Ovary (tissue), 7 donors: ENCODE measurements at regions not wholly inside any gene's neighbourhood (a gene's known extent, or its start where the extent isn't known, plus 50 kb on each side); places are given as distances from the start of the nearest gene placed in this dataset.

ENCODE experiments used
- DNase-seq, 5 donors: peaks; one replicate each; pipeline ENCODE4 v3.0.0-alpha.2; 2019 to 2020
- H3K27ac ChIP-seq, 2 donors: fragments of 200-600 bp; one replicate each; pipeline versions ENCODE4 v1.5.1 to v1.8.0; 2019 to 2022
- H3K27me3 ChIP-seq: fragments of 200-600 bp; one replicate; pipeline ENCODE4 v1.8.0; 2022
- H3K36me3 ChIP-seq: fragments of 200-600 bp; sonication (generic); one replicate; pipeline ENCODE4 v1.5.1; 2019
- H3K4me1 ChIP-seq: one replicate; pipeline ENCODE4 v1.8.1; 2013; ENCODE audit warnings: mild to moderate bottlenecking, moderate library complexity; ENCODE audit not compliant: insufficient read depth
- H3K4me3 ChIP-seq: fragments of 200-600 bp; sonication (generic); one replicate; pipeline ENCODE4 v1.5.1; 2017
- H3K9me3 ChIP-seq, 2 donors: fragments of 200-600 bp in 1 of 2; sonication (generic) in 1 of 2; one replicate each; pipeline versions ENCODE4 v1.5.1 to v1.8.1; 2013 to 2019; ENCODE audit warnings: mild to moderate bottlenecking in 1 of 2, moderate library complexity in 1 of 2
- EP300 ChIP-seq: sonication (generic); formaldehyde crosslinking; IDR thresholded peaks from one replicate; pipeline ENCODE4 v1.6.1; 2017; ENCODE audit warnings: antibody characterized with exemption
- POLR2A ChIP-seq: fragments of 450-650 bp; IDR thresholded peaks from one replicate; pipeline ENCODE4 v1.6.1; 2017; ENCODE audit warnings: antibody characterized with exemption, mild to moderate bottlenecking, moderate library complexity
- WGBS, 3 donors: extraction: QIAGEN DNeasy Blood & Tissue Kit in 1 of 3; methylation state at CpG; one replicate each; pipeline versions ENCODE4 v1.1.5 to v1.1.7; 2013 to 2017; 5-methylcytosine and 5-hydroxymethylcytosine counted together
- intact Hi-C, 4 donors: fragments of 100-400 bp; cut with DNase I; formaldehyde crosslinking; loops; one replicate each; pipeline versions ENCODE4 v1.11.0 to v1.15.1; 2022 to 2023
- TF ChIP-seq, protein P1 (sequence below), 3 donors: fragments of 450-650 bp in 2 of 3; fragments of 200-600 bp in 1 of 3; IDR thresholded peaks; one replicate each; pipeline versions ENCODE4 v1.5.1 to v1.8.0; 2016 to 2022; ENCODE audit warnings: antibody characterized with exemption in 3 of 3, mild to moderate bottlenecking in 1 of 3
- donor health status: DM: no; HTN: no; CAD: no; lungs with moderate emphysema.
- donor health status: DM: no; HTN: no; CAD: no.
- donor health status: Bipolar disorder and iron deficiency.
- donor health status: DM: no; HTN: no; CAD: no.
- donor health status: DM: yes; HTN: yes; CAD: no.

DNA sequence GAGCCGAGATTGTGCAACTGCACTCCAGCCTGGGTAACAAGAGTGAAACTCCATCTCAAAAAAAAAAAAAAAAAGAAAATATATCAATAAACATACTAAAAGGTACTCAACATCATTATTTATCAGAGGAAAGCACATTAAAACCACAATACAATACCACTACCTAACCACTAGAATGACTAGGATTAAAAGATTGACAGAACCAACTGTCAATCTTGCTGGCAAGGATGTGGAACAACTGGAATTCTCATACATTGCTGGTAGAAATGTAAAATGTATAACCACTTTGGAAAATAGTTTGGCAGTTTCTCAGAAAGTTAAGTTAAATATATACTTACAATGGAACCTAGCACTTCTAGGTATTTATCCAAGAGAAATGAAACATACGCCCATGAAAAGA lies 88.6 kb downstream of the B3GNT2 start:
- WGBS, 3 donors: 94 to 99% (median 94%) methylated on average over 2 of the region's 2 CpGs
- H3K4me1 ChIP-seq: no peaks in the 10 kb centered on the region
- H3K4me3 ChIP-seq: no peak overlapping the region
- no peak overlapping the region for H3K27ac ChIP-seq
- no peaks in the 10 kb centered on the region for H3K9me3 ChIP-seq
- intact Hi-C loops: no loop called here
- TF ChIP-seq, protein P1, sequence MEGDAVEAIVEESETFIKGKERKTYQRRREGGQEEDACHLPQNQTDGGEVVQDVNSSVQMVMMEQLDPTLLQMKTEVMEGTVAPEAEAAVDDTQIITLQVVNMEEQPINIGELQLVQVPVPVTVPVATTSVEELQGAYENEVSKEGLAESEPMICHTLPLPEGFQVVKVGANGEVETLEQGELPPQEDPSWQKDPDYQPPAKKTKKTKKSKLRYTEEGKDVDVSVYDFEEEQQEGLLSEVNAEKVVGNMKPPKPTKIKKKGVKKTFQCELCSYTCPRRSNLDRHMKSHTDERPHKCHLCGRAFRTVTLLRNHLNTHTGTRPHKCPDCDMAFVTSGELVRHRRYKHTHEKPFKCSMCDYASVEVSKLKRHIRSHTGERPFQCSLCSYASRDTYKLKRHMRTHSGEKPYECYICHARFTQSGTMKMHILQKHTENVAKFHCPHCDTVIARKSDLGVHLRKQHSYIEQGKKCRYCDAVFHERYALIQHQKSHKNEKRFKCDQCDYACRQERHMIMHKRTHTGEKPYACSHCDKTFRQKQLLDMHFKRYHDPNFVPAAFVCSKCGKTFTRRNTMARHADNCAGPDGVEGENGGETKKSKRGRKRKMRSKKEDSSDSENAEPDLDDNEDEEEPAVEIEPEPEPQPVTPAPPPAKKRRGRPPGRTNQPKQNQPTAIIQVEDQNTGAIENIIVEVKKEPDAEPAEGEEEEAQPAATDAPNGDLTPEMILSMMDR (IDR thresholded peaks at IDR 0.05): no peak
- TF ChIP-seq EP300 (no peak), POLR2A (no peak)
- DNase-seq: no peak
- no peaks in the 10 kb centered on the region for H3K27me3 ChIP-seq
- no peaks in the 10 kb centered on the region for H3K36me3 ChIP-seq

DNA sequence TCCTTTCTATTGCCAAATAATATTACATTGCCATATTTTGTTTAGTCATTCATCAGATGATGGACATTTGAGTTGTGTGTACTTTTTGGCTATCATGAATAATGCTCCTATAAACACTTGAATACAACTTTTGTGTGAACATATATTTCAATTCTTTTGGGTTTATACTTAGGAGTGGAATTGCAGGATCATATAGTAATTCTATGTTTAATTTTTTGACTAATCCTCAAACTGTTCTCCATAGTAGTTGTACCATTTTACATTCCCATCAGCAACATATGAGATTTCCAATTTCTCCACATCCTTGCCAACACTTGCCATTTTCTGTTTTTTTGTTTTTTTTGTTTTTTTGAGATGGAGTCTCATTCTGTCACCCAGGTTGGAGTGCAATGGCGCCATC lies 87.2 kb downstream of the B3GNT2 start:
- Histone ChIP-seq H3K9me3 (no peaks in the 10 kb centered on the region), H3K27ac (no peak overlapping the region), H3K4me3 (no peak overlapping the region), H3K36me3 (no peaks in the 10 kb centered on the region), H3K4me1 (no peaks in the 10 kb centered on the region), H3K27me3 (no peaks in the 10 kb centered on the region)
- DNase-seq: no peak
- TF ChIP-seq, protein P1 (IDR thresholded peaks at IDR 0.05): no peak
- TF ChIP-seq POLR2A (no peak), EP300 (no peak)
- 92 to 94% (median 93%) methylated on average over 1 of the region's 1 CpG for WGBS, 3 donors
- intact Hi-C loops: no loop called here

DNA sequence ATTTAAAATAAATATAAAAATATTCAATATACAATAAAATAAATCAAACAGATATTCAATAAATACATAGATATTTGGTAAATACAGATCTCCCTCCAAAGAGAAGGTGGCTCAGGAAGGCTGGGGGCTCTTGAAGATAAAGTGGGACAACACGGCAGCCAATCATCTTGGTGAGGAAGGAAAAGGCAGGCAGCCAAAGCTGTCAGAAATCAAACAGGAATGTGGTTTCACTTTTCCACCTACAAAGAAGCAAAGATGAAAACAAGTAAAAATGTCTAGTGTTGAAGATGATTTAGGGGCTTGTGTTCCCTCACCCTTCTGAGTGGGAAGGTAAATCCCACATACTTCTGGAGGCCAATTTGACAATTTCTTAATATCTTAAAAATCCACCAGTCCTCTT lies 85.7 kb downstream of the B3GNT2 start:
- WGBS, 3 donors: 23 to 29% (median 27%) methylated on average over 1 of the region's 1 CpG

DNA sequence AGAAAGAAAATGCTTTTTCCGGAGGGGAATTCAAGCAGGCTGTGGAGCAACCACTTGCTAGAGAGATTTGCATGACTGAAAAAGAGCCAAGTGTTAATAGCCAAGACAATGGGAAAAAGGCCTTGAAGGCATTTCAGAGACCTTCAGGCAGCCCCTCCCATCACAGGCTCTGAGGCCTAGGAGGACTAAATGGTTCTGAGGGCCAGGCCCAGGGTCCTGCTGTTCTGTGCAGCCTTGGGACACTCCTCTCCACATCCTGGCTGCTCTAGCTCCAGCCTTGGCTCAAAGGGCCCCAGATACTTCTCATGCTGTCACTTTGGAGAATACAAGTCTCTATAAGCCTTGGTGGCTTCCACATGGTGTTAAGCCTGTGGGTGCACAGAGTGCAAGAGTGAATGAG lies 81.8 kb downstream of the B3GNT2 start:
- no peaks in the 10 kb centered on the region for H3K27me3 ChIP-seq
- TF ChIP-seq POLR2A (no peak), EP300 (no peak)
- TF ChIP-seq, protein P1 (IDR thresholded peaks at IDR 0.05): no peak
- WGBS, 3 donors: 86 to 100% (median 95%) methylated on average over 1 of the region's 1 CpG
- no peaks in the 10 kb centered on the region for H3K9me3 ChIP-seq
- no peaks in the 10 kb centered on the region for H3K36me3 ChIP-seq
- DNase-seq: no peak
- no peaks in the 10 kb centered on the region for H3K4me1 ChIP-seq
- H3K4me3 ChIP-seq: no peak overlapping the region
- H3K27ac ChIP-seq: no peak overlapping the region
- intact Hi-C loops: no loop called here

More for the DNA sequence above, 85.7 kb downstream of the B3GNT2 start:
- no peaks in the 10 kb centered on the region for H3K36me3 ChIP-seq
- TF ChIP-seq POLR2A: no peak
- no peak for TF ChIP-seq EP300
- TF ChIP-seq, protein P1 (IDR thresholded peaks at IDR 0.05): no peak
- intact Hi-C loops: no loop called here
- no peak overlapping the region for H3K4me3 ChIP-seq
- no peaks in the 10 kb centered on the region for H3K9me3 ChIP-seq
- DNase-seq: no peak
- no peaks in the 10 kb centered on the region for H3K27me3 ChIP-seq
- H3K4me1 ChIP-seq: no peaks in the 10 kb centered on the region
- no peak overlapping the region for H3K27ac ChIP-seq
